NCI-H1930 (cell line): ENCODE measurements at regions not wholly inside any gene's neighbourhood (a gene's known extent, or its start where the extent isn't known, plus 50 kb on each side); places are given as distances from the start of the nearest gene placed in this dataset.
"Not testable (repeated sequence)": the region's sequence is repeated elsewhere in the genome, so short reads cannot be mapped to it uniquely, and the experiment has no call there.

ENCODE experiments used
- DNase-seq, 2 experiments: peaks; one replicate each; lab custom pipeline; 2025; lab: John Stamatoyannopoulos, UW

DNA sequence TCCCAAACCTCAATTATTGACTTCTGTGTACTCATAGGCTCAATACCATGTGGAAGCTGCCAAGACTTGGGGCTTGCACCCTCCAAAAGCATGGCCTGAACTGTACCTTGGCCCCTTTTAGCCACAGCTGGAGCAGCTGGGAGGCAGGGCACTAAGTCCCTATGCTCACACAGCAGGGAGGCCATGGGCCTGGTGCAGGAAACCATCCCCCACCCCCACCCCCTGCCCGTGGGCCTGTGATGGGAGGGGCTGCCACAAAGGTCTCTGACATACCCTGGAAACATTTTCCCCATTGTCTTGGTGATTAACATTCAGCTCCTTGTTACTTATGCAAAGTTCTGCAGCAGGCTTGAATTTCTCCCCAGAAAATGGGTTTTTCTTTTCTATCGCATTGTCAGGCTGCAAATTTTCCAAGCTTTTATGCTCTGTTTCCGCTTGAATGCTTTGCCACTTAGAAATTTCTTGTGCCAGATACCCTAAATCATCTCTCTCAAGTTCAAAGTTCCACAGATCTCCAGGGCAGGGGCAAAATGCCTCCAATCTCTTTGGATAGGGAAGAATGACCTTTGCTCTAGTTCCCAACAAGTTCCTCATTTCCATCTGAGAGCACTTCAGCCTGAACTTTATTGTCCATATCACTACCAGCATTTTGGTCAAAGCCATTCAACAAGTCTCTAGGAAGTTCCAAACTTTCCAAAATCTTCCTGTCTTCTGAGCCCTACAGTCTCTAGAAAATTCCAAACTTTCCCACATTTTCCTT is 141.8 kb downstream of the AHR start:
- DNase-seq = not testable (repeated sequence)

DNA sequence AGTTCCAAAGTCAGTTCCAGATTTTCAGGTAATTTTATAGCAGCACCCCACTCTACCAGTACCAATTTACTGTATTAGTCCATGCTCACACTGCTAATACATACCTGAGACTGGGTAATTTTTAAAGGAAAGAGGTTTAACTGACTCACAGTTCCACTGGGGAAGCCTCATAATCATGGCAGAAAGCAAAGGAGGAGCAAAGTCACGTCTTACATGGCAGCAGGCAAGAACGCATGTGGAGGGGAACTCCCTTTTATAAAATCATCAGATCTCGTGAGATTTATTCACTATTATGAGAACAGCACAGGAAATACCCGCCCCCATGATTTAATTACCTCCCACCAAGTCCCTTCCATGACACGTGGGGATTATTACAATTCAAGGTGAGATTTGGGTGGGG is 142.4 kb downstream of the AHR start:
- no peak for DNase-seq

DNA sequence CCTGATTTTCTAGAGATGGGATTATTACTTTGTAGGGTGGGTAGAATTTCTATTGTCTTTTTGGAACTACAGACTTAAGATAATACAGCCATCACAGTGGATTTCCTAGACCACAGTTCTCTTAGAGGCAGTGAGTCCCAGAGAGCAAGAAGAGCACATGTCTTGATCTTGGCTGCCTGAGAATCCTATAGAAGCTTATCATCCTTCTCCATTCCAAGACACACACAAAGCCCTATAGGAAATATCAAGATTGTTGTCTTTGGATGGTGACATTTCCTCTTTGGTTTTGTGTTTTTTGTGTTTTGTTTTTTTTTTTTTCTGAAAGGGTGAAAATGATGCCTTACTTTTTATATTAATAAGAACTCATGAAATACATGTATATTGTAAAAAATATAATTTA is 143.1 kb downstream of the AHR start:
- no peak for DNase-seq

DNA sequence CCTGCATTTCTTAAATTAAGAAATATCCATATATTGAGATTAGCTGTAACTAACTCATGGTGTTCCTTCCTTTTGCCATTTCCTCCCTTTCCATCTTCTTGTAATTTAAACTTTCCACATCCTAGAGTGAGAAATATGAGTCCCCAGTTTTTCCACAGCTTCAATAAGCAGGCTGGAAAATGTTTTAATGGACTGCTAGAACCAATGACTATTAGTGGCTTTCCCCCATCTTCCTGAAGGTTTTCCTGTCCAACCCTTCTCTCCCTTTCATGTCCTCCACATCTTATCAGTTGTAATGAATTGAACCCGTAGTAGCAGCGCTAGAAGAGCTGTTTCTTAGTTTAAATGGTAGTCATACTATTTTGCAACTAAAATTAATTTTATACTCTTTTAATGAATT is 145.7 kb downstream of the AHR start:
- DNase-seq = no peak

DNA sequence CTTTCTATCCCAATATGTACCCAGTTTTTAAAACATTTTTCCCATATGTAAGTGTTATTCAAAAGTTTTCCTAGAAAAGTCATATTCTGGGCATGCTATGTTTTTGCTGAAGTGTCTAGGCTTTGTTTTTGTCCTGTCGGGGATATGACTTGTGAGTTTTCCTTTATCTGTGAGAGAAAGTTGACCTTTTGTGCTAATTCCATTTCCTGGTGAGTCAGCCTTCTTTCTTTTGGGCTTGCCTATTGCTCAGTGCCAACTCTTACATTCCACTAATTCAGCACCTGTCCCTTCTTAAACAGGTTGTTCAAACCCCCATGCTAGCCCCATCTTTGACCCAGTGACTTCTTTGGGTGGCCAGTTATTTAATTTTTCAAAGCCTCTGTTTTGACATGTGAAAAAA is 146.2 kb downstream of the AHR start:
- DNase-seq = no peak

DNA sequence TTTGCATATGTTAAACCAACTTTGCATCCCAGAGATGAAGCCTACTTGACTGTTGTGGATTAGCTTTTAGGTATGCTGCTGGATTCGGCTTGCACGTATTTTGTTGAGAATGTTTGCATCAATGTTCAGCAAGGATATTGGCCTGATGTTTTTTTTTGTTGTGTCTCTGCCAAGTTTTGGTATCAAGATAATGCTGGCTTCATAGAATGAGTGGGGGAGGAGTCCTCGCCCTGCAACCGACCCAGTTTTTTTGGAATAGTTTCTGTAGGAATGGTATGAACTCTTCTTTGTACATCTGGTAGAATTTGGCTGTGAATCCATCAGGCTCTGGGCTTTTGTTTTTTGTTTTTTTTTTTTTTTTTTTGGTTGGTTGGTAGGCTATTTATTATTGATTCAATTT is 147.9 kb downstream of the AHR start:
- DNase-seq = no peak

DNA sequence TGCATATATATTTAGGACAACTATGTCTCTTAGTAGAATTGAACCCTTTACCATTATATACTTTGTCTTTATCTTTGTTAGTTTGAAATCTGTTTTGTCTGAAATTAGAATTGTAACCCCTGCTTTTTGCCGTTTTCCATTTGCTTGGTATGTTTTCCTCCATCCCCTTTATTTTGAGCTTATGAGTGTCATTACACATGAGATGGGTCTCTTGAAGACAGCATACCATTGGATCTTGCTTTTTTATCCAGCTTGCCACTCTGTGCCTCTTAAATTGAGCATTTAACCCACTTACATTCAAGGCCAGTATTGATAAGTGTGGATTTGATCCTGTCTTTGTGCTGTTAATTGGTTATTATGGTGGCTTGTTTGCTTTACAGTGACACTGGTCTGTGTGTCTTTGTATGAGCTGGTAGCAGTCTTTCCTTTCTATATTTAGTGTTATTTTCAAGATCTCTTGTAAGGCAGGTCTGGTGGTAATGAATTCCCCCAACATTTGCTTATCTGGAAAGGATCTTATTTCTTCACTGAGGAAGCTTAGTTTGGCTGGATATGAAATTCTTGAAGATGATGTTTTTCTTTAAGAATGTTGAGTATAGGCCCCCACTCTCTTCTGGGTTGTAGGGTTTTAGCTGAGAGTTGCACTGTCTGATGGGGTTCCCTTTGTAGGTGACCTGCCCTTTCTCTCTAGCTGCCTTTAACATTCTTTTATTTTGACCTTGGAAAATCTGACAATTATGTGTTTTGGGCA is 149.5 kb downstream of the AHR start:
- no peak for DNase-seq

DNA sequence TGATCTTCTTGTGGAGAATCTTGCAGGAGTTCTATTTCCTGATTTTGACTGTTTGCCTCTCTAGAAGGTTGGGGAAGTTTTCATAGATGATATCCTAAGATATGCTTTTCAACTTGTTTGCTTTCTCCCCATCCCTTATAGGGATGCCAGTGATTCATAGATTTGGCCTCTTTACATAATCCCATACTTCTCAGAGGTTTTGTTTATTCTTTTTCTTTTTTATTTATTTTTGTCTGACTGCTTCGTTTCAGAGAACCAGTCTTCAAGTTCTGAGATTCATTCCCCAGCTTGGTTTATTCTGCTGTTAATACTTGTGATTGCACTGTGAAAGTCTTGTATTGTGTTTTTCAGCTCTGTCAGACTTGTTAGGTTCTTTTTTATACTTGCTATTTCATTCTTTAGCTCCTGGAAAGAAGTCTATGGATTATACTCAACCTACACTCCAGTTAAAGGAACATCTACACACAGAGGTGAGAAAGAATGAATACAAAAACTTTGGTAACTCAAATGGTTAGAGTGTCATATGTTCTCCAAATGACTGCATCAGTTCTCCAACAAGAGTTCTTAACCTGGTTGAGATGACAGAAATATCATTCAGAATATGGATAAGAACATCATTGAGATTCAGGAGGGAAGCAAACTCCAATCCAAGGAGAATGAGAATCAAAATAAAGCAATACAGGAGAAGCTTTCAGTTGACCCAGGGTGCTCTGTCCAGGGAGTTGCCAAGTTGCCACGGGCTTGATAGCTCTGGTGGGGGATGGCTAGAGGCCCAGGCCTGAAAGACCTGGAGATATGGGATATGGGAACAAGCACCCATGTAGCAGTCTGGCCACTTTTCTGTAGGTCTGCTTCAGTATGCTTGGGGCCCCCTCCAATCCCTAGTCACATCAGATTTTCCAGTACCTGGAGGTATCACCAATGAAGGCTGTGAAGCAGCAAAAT is 150.3 kb downstream of the AHR start:
- no peak for DNase-seq

DNA sequence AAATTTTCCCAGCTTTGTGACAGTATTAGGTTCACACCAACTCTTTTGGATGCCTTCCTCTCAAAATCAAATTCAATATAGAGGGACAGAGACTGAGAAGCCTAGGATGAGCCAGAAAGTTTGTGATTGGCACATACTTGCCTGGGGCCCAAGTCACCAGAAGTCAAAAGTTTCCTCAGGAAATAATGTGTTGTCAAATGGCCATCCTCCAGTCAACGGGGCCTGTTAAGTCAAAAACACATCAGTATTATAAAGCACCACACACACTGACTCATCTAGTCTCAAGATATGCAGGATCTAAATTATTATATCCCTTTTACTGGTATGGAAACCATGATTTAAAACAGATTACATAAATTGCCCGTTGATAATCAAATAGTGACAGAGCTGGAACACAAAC is 158.1 kb downstream of the AHR start:
- no peak for DNase-seq

DNA sequence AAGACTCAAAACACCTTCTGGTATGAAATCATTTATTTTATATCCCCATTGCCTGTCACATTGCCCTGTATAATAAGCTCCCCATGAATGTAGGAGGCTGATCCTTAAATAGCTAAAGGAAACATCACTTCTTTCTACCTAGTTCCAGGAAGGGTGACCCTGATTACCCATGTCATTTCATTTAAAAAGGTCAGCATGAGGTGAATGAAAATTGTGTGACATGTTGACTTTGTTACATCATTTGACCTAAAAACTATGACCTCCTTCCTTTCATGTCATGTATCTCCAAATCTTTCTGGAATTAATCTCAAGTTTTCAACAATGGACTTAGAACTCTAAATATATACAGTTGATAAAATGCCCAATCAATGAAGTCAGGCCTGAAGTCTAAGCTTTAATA is 161.5 kb downstream of the AHR start:
- no peak for DNase-seq

DNA sequence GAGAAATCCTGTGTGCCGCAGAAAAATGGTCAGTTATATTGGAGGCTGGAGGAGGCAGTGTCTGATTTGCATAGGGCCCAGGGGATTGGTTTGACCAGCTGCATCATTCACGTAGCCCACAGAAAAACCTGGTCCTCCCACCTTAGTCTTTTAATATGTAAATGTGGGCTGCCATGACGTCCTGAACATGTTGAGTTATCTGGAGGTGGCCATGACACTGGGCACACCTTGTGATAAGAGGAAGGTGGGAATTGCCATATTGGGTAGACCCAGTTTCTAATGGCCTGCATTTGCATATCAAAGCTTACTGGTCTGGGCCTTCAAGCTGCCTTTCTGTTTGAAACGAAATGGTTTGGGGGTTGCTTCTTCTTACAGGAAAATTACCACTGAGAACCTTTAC is 162.2 kb downstream of the AHR start:
- no peak for DNase-seq

DNA sequence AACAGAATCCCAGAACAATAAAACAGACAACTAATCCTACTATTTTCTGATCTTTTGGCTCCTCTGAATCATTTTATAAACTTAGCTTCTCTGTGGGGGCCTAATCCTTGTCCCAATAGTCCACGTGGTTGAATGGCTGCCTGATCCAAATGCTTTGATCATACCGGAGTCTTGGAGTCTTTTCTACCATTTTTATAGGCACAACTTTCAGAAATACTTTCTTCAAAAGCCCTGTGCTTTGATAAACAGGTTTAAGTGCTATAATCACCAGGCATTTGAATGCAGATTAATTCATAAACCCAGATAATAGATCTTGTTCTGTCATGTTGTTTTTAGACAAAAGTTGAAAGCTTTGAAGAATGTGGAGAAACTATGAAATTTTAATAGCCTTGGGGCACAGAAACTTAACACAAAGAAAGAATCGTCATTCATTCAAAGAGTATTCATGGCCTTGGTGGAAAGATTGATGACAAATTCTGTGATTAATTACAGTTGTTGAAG is 163.7 kb downstream of the AHR start:
- DNase-seq = no peak

DNA sequence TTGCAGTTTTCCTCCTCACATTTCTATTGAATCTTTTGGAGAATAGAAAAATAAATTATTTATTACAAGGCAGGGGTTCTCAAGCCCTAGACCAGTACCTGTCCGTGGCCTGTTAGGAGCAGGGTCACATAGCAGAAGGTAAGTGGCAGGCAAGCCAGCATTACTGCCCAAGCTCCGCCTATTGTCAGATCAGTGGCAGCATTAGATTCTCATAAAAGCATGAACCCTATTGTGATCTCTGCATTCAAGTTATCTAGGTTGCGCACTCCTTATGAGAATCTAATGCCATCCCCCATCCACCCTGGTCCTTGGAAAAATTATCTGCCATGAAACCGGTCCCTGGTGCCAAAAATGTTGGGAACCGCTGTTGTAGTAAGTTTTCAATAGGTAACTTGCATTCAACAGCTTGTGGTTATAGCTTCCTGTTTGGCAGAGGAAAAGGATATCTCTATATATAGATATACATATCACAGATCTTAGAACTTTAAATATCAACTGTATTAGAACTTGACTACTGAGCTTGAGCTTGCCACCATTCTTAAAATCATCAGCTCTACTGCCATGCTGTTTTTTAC is 165.1 kb downstream of the AHR start:
- no peak for DNase-seq

DNA sequence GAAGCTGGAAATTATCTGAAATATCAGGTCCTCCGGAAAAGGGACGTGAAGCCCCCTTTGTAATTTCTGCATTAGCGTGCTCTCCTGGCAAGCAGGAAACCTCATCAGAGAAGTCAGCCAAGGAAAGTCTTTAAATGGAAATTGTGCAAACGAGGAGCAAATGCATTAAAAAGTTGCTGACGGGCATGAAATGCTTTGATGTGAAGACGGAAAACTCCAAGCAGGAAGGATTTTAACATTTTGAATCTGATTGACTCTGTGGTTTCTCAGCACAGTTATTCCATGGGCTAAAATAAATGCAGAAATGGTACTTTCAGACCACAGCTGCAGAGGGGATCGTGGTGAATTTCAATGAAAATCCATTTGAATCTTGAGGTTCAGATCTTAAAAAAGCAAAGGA is 167.8 kb downstream of the AHR start:
- DNase-seq = no peak

DNA sequence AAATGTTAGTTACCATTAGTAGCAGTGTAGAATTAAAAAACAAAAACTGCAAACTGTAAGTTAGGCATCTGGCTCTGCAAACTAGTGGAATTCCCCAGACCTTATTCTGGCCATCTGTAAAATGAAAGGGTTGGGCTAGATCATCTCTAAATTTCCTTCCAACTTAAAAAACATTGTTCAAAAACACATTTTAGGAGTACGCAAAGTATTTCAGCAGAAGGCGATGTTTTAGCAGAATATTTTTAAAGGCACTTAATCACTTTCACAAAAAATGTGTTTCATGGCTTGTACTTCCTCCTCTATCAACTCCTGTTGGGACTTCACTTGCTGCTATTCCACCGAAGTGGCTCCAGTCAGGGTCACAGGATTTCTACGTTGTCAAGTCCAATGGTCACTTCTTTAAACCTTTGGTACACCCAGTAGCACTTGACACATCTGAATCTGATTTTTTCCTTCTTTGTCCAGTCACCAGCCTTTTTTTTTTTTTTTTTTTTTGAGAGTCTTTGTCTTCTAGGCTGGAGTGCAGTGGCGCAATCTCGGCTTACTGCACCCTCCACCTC is 169.0 kb downstream of the AHR start:
- no peak for DNase-seq

DNA sequence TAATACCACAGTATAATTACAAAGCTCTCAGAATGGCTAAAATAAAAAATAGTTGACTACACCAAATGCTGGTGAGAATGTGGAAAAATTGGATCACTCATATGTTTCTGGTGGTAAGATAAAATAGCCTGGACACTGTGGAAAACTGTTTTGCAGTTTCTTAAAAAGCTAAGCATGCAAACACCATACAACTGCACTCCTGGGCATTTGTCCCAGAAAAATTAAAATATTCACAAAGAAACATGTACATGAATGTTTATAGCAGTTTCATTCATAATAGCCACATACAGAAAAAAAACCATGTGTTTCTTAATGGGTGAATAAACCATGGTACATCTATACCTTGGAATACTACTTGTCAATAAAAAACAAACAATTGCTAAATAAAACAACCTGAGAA is 172.9 kb downstream of the AHR start:
- no peak for DNase-seq

DNA sequence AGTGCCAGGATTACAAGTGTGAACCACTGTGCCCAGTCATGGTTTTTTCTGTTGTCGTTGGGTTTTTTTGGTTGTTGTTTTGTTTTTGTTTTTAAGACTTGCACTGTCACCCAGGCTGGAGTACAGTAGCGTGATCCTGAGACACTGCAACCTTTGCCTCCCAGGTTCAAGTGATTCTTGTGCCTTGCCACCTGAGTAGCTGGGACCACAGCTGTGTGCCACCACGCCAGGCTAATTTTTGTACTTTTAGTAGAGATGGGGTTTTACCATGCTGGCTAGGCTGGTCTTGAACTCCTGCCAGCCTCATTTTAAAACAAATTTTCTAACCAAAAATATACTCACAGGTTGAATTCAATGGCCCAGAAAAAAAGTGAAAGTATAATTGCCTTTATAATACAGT is 174.1 kb downstream of the AHR start:
- no peak for DNase-seq

DNA sequence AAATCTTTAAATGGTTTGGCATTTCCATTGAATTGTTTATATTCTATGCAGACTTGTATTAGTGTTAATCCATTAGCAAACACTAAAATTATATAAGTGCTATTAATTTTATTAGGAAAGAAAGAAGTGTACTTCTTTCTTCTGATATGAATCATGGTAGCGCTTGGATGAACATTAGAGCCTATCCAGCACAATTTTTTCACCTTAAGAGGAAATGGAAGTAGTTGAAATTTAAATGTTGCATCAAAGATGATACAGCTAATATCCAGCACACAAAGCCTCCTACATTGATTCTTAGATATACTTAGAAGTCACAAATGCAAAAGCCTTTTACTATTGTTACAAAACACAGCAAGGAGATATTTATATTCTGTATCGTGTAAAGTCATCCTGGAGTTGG is 174.5 kb downstream of the AHR start:
- DNase-seq = no peak

DNA sequence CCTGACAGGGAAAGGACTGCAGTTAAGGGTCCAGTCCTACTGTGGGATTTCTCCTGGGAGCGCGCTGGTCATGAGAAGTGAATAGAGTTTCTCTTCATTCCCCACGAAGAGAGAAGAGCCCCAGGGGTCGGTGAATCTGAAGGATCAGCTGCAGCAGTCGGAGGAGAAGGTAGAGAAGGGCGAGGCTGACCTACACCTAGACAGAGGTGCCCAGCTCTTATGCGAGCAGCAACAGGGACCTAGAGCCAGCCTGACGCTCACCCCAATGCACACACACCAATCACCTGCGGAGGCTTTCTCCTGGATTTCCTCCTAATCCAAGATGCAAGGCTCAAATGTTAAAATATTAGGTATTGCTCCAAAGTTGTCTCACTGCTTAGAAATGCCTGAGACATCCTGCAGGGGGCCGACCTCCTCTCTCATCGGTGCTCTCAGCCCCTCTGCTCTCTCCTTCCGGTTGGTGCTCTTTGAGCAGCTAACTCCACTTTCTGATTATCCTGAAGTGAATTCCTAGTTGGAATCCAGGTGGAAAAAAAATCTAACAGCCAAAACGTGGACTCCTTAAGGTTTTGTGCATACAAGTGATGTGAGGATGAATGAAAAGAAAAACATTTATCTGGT is 176.4 kb downstream of the AHR start:
- DNase-seq = no peak

DNA sequence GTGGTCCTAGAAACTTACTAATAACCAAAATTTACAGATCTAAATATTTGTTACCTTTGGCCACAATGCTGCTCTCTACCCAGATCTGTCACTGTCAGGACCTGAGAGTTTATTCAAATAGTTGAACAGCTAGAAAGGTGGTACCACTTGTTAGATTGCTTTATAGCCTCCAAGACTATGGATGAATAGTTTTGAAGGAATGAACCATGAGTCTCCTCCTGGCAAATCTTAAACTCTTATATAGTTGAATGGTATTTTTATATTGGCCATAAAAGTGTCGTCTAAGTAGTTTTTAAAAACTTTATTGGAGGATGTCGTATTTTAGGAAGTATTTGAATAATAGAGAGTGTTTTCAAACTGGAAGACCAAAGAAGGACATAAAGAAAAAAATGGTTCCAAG is 178.7 kb downstream of the AHR start:
- no peak for DNase-seq

DNA sequence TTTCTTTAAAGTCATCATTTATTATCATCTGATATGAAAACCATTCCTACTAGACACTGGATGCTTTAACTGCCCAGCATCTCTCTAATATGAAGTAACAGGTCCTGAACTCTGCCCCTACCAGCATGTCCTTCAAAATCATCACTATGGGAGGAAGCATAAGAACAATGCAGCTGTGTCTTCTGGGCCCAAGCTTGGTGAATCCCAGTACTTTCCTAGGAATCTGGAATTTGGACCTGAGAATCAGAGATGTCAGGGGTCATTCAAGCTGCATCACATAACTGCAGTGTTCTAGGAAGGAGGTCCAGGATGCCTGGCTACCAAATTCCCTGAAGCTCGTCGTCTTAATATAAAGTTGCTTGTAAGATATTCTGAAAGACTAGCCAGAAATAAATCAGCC is 182.7 kb downstream of the AHR start:
- DNase-seq = no peak
